ENCODE measurements at regions not wholly inside any gene's neighbourhood (a gene's known extent, or its start where the extent isn't known, plus 50 kb on each side); places are given as distances from the start of the nearest gene placed in this dataset.

DNA sequence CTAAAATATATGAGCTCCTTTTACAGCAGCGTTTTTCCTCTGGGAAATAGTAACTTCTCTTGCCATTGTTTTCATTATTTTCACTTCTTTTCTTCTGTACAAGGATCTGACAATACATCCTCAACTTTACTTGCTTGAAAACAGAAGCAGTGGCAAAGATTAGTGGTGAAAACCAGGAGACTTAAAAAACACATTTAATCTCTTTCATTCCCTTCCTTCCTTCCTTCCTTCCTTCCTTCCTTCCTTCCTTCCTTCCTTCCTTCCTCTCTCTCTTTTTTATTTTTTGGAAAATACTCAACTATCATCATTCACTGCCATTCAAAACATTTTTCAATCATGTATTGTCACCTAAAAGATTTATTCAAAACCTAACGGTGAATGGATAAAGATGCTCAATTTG lies 1411.4 kb downstream of the NCAM2 start:
- TF ChIP-seq, protein P1, sequence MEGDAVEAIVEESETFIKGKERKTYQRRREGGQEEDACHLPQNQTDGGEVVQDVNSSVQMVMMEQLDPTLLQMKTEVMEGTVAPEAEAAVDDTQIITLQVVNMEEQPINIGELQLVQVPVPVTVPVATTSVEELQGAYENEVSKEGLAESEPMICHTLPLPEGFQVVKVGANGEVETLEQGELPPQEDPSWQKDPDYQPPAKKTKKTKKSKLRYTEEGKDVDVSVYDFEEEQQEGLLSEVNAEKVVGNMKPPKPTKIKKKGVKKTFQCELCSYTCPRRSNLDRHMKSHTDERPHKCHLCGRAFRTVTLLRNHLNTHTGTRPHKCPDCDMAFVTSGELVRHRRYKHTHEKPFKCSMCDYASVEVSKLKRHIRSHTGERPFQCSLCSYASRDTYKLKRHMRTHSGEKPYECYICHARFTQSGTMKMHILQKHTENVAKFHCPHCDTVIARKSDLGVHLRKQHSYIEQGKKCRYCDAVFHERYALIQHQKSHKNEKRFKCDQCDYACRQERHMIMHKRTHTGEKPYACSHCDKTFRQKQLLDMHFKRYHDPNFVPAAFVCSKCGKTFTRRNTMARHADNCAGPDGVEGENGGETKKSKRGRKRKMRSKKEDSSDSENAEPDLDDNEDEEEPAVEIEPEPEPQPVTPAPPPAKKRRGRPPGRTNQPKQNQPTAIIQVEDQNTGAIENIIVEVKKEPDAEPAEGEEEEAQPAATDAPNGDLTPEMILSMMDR (IDR thresholded peaks at IDR 0.05; ENCODE audit: low read depth, low read length), result no peak
- ChIA-PET POLR2A (no interaction called here), CTCF (no interaction called here)
- Histone ChIP-seq H3K27ac (ENCODE audit: low read depth, low read length) (no peak overlapping the region), H3K4me3 (ENCODE audit: low read depth, low read length) (no peak overlapping the region), H3K27me3 (ENCODE audit: control insufficient read depth, insufficient read depth, low read length) (no peaks in the 10 kb centered on the region), H3K9me3 (ENCODE audit: control insufficient read depth, insufficient read depth, low read length) (no peaks in the 10 kb centered on the region; the same call in 1 of the 2 replicates)
- no peak for DNase-seq (ENCODE audit: low read depth, low spot score)

DNA sequence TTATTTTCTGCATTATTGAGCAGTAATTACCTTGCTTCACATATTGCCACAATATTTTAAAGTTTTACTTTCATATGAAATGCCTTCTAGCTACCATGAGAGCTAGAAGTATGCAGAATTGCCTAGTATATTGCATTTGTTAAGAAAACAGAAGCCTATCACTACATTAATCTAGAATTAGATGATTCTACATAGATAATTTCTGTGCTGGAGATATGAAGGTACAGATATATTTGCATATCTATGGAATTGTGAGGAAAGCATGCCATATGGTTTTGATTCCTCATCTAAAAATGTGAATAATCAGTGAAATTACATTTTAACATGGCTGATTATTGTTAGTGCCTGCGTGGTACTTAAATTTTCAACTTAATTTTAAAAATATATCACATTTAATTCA lies 1418.3 kb downstream of the NCAM2 start:
- TF ChIP-seq, protein P1 (IDR thresholded peaks at IDR 0.05; ENCODE audit: low read depth, low read length), result no peak
- no peak for DNase-seq (ENCODE audit: low read depth, low spot score)
- CTCF ChIA-PET, result no interaction called here
- no peak overlapping the region for H3K4me3 ChIP-seq (ENCODE audit: low read depth, low read length)
- POLR2A ChIA-PET, result no interaction called here
- no peak overlapping the region for H3K27ac ChIP-seq (ENCODE audit: low read depth, low read length)
- peaks cover 6% of the 10 kb centered on the region for H3K9me3 ChIP-seq (ENCODE audit: control insufficient read depth, insufficient read depth, low read length)
- H3K27me3 ChIP-seq (ENCODE audit: control insufficient read depth, insufficient read depth, low read length), result no peaks in the 10 kb centered on the region

DNA sequence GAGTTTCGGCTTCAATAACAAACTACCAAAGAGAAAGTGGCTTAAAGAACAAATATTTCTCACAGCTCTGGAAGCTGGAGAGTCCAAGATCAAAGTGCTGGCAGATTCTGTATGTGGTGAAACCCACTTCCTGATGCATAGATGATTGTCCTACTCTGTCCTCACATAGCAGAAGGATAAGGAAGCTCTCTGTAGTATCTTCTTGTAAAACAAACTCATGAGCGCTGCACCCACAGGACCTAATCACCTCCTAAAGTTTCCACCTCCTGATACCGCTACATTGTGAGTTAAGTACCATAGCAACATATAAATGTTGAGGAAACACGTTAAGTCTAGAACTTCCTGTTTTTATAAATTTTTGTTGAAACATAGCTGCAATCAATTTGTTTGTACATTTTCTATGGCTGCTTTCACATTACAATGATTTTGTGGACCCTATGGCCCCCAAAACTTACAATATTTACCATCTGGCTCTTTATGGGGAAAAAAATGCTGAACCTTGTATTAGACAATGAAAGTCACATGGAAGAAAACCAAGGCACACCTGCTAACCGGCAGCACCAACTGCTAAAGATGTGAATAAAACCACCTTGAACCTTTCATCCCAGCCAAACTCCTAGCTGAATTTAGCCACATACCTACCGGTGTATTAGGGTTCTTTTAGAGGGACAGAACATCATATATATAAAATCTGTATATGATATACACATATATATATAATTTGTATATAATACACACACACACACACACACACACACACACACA lies 1423.4 kb downstream of the NCAM2 start:
- Histone ChIP-seq H3K27me3 (ENCODE audit: control insufficient read depth, insufficient read depth, low read length) (no peaks in the 10 kb centered on the region), H3K9me3 (ENCODE audit: control insufficient read depth, insufficient read depth, low read length) (peaks cover 11% of the 10 kb centered on the region), H3K4me3 (ENCODE audit: low read depth, low read length) (no peak overlapping the region), H3K27ac (ENCODE audit: low read depth, low read length) (no peak overlapping the region)
- ChIA-PET CTCF (no interaction called here), POLR2A (no interaction called here)
- DNase-seq (ENCODE audit: low read depth, low spot score), result no peak
- TF ChIP-seq, protein P1 (IDR thresholded peaks at IDR 0.05; ENCODE audit: low read depth, low read length), result no peak

DNA sequence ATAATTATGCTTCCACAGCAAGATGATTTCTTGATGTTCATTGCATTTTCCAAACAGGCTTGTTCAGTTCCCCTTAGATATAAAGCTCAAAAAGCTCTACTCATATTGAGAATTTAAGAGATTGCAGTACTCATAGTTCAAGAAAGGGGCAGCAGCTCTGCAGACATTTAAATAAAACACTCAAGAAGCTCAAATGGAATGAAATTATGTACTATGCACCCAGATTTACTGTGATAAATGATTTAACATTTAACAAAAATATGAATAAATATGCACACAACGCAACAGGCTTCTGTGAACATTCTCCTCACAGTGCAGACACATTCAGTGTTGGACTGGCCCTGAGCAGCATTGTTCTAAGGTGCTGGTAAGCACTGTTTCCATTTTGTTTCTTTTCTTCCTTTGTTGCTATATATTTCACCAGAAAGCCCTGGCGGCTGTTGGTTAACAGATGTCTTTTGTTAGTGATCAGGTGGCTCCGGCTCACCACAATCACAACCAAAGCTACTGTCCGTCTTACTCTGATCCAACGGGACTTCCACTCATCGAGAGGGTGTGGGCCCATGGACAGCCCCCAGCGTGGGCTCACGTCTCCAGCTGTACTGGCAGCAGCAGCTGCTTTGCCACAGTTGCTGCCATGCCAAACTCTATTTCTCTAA lies 1440.3 kb downstream of the NCAM2 start:
- no peaks in the 10 kb centered on the region for H3K27me3 ChIP-seq (ENCODE audit: control insufficient read depth, insufficient read depth, low read length)
- no peak for DNase-seq (ENCODE audit: low read depth, low spot score)
- ChIA-PET POLR2A (no interaction called here), CTCF (no interaction called here)
- no peak overlapping the region for H3K27ac ChIP-seq (ENCODE audit: low read depth, low read length)
- no peak overlapping the region for H3K4me3 ChIP-seq (ENCODE audit: low read depth, low read length)
- TF ChIP-seq, protein P1 (IDR thresholded peaks at IDR 0.05; ENCODE audit: low read depth, low read length), result no peak
- H3K9me3 ChIP-seq (ENCODE audit: control insufficient read depth, insufficient read depth, low read length), result peaks cover 14% of the 10 kb centered on the region

DNA sequence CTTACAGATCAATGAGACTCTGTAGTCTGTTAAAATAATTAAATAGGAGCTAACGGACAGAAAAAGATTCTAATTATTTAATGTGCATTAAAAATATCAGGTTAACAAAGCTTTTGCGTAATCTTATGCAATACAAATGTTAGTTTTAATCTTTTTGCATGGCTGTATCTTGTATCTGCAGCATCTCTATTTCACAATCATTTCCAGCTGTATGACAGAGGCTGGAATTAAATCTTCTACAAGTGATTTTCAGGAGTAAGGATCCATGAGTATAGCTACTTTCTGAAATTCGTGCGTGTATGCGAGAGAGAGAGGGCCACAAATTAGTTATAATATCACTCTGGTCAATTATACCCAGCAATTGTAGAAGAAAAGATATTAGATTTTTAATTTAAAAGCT lies 1446.8 kb downstream of the NCAM2 start:
- TF ChIP-seq, protein P1 (IDR thresholded peaks at IDR 0.05; ENCODE audit: low read depth, low read length), result no peak
- no peak overlapping the region for H3K4me3 ChIP-seq (ENCODE audit: low read depth, low read length)
- no peak overlapping the region for H3K27ac ChIP-seq (ENCODE audit: low read depth, low read length)
- ChIA-PET CTCF (no interaction called here), POLR2A (no interaction called here)
- peaks cover 2% of the 10 kb centered on the region; the same call in 1 of the 2 replicates for H3K9me3 ChIP-seq (ENCODE audit: control insufficient read depth, insufficient read depth, low read length)
- no peak for DNase-seq (ENCODE audit: low read depth, low spot score)
- no peaks in the 10 kb centered on the region for H3K27me3 ChIP-seq (ENCODE audit: control insufficient read depth, insufficient read depth, low read length)

Measured in AG04450 (cell line).